PC-3 (cell line): ENCODE measurements at regions not wholly inside any gene's neighbourhood (a gene's known extent, or its start where the extent isn't known, plus 50 kb on each side); places are given as distances from the start of the nearest gene placed in this dataset.

ENCODE experiments used
- ATAC-seq: fragments of 200-7000 bp; cut with Tn5 transposase; 2 replicates; pipeline ENCODE4 v1.9.1; 2020; ENCODE audit warnings: mild to moderate bottlenecking, moderate library complexity
- BruUV-seq: library from RNA; stranded (reverse); fragments of 400-500 nt; replicated peaks from 2 replicates; lab custom pipeline; 2021; lab: Mats Ljungman, UMichigan
- CTCF ChIA-PET: fragments of 300-600 bp; sonication (Branson Sonifier 250); formaldehyde crosslinking; loops from one replicate; lab custom pipeline; 2022; ENCODE audit warnings: antibody characterized with exemption; lab: Charles Lee
- POLR2A ChIA-PET: fragments of 300-600 bp; sonication (Branson Sonifier 250); formaldehyde crosslinking; loops from one replicate; lab custom pipeline; 2022; ENCODE audit warnings: antibody characterized with exemption; ENCODE audit not compliant: unreplicated experiment; lab: Charles Lee
- DNase-seq: peaks from one replicate; pipeline ENCODE4 v3.0.0-alpha.2; 2015
- H2AFZ ChIP-seq: fragments of 300-600 bp; sonication (generic); 2 replicates; pipeline ENCODE4 v1.6.0; 2016; ENCODE audit warnings: antibody characterized with exemption, low read length
- H3F3A ChIP-seq: fragments of 300-600 bp; sonication (generic); one replicate; pipeline ENCODE4 v1.6.0; 2017; ENCODE audit warnings: antibody characterized with exemption, low read length, control low read depth, mild to moderate bottlenecking; ENCODE audit not compliant: unreplicated experiment
- H3K27ac ChIP-seq: fragments of 300-600 bp; sonication (generic); 2 replicates; pipeline ENCODE4 v1.5.1; 2016; ENCODE audit warnings: mild to moderate bottlenecking, low read length
- H3K27me3 ChIP-seq: fragments of 300-600 bp; sonication (generic); 2 replicates; pipeline ENCODE4 v1.6.1; 2016; ENCODE audit warnings: low read length, mixed read lengths
- H3K36me3 ChIP-seq: fragments of 300-600 bp; sonication (generic); 2 replicates; pipeline ENCODE4 v1.6.1; 2016; ENCODE audit warnings: low read depth, mixed run types, low read length, mixed read lengths
- H3K4me1 ChIP-seq: fragments of 300-600 bp; sonication (generic); 2 replicates; pipeline ENCODE4 v1.5.1; 2016; ENCODE audit warnings: low read length; ENCODE audit not compliant: insufficient read depth
- H3K4me2 ChIP-seq: fragments of 300-600 bp; sonication (generic); 2 replicates; pipeline ENCODE4 v1.6.0; 2016; ENCODE audit warnings: low read length
- H3K4me3 ChIP-seq: fragments of 300-600 bp; sonication (generic); 2 replicates; pipeline ENCODE4 v1.5.1; 2016; ENCODE audit warnings: mild to moderate bottlenecking, low read length, mixed read lengths
- H3K79me2 ChIP-seq: fragments of 300-600 bp; sonication (generic); 2 replicates; pipeline ENCODE4 v1.6.1; 2017; ENCODE audit warnings: low read length, mixed read lengths
- H3K9ac ChIP-seq: fragments of 300-600 bp; sonication (generic); 2 replicates; pipeline ENCODE4 v1.6.0; 2016; ENCODE audit warnings: mild to moderate bottlenecking, low read length
- H3K9me2 ChIP-seq: fragments of 300-600 bp; sonication (generic); replicated peaks from 2 replicates; pipeline ENCODE4 v1.6.1; 2016; ENCODE audit warnings: mixed run types, low read length, mixed read lengths
- H3K9me3 ChIP-seq: fragments of 300-600 bp; sonication (generic); 2 replicates; pipeline ENCODE4 v1.6.1; 2016; ENCODE audit warnings: low read length, mixed read lengths
- H4K20me1 ChIP-seq: fragments of 300-600 bp; sonication (generic); 2 replicates; pipeline ENCODE4 v1.6.1; 2016; ENCODE audit warnings: low read length, mixed read lengths
- EZH2 ChIP-seq: fragments of 300-600 bp; sonication (generic); IDR thresholded peaks from one replicate; pipeline ENCODE4 v1.6.1; 2017; ENCODE audit warnings: antibody characterized with exemption, mild to moderate bottlenecking, low read length; ENCODE audit not compliant: unreplicated experiment
- EZH2phosphoT487 ChIP-seq: fragments of 300-600 bp; sonication (generic); IDR thresholded peaks from 2 replicates; pipeline ENCODE4 v1.6.1; 2018; ENCODE audit warnings: mild to moderate bottlenecking, antibody characterized with exemption, low read length, borderline replicate concordance
- intact Hi-C: fragments of 100-400 bp; cut with micrococcal nuclease; formaldehyde crosslinking; loops from 2 replicates; pipeline ENCODE4 v1.9.0; 2023
- TF ChIP-seq, protein P1 (sequence below): fragments of 300-600 bp; sonication (generic); conservative IDR thresholded peaks from 2 replicates; pipeline ENCODE4 v1.5.1; 2017; ENCODE audit warnings: antibody characterized with exemption, low read depth, mild to moderate bottlenecking, low read length

DNA sequence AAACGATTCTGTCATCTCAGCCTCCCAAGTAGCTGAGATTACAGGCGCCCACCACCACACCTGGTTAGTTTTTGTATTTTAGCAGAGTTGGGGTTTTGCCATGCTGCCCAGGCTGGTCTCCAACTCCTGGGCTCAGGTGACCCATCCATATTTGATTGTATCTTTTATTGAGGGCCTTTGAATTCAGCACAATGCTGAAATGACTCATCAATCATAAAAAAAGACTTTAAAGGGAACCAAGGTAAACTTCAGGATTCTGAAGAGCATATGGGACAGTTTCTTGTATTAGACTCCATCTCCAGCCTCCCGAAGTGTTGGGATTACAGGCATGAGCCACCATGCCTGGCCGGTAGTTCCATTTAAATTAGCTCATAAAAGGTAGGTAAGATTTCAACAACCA, 232.2 kb downstream of the SETD4 start:
- ChIA-PET POLR2A (no interaction called here), CTCF (no interaction called here)
- no peak overlapping the region for H3K4me3 ChIP-seq
- DNase-seq, result peak; percentile 55
- H2AFZ ChIP-seq, result no peak overlapping the region
- H3K79me2 ChIP-seq, result no peaks in the 10 kb centered on the region
- no peaks in the 10 kb centered on the region for H3K27me3 ChIP-seq
- H3K9me3 ChIP-seq, result no peaks in the 10 kb centered on the region
- no peak overlapping the region for H3K9ac ChIP-seq
- H3F3A ChIP-seq, result no peaks in the 10 kb centered on the region
- peak; percentile 75 for ATAC-seq
- TF ChIP-seq, protein P1, sequence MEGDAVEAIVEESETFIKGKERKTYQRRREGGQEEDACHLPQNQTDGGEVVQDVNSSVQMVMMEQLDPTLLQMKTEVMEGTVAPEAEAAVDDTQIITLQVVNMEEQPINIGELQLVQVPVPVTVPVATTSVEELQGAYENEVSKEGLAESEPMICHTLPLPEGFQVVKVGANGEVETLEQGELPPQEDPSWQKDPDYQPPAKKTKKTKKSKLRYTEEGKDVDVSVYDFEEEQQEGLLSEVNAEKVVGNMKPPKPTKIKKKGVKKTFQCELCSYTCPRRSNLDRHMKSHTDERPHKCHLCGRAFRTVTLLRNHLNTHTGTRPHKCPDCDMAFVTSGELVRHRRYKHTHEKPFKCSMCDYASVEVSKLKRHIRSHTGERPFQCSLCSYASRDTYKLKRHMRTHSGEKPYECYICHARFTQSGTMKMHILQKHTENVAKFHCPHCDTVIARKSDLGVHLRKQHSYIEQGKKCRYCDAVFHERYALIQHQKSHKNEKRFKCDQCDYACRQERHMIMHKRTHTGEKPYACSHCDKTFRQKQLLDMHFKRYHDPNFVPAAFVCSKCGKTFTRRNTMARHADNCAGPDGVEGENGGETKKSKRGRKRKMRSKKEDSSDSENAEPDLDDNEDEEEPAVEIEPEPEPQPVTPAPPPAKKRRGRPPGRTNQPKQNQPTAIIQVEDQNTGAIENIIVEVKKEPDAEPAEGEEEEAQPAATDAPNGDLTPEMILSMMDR, result no peak
- TF ChIP-seq EZH2 (no peak), EZH2phosphoT487 (no peak)
- H3K9me2 ChIP-seq, result no peaks in the 10 kb centered on the region
- no peak overlapping the region for H3K4me2 ChIP-seq
- no TSS peak for BruUV-seq
- H3K27ac ChIP-seq, result no peak overlapping the region
- H4K20me1 ChIP-seq, result no peaks in the 10 kb centered on the region
- H3K4me1 ChIP-seq, result no peaks in the 10 kb centered on the region
- no peaks in the 10 kb centered on the region for H3K36me3 ChIP-seq
- intact Hi-C loops, result no loop called here

DNA sequence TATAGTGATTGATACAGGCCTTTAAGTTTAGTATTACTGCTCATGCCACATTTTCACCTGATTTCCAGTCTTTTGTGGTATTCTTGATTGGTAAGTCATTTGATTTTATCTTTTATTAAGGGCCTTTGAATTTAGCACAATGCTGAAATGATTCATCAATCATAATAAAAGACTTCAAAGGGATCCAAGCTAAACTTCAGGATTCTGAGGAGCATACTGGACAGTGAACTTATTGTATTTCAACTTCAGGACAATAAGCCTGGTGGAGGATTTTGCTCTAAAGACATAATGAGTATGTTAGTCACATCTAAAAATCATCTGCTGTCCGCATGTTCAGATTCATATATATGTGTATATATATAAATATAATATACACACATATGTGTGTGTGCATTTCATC, 233.3 kb downstream of the SETD4 start:
- Histone ChIP-seq H4K20me1 (no peaks in the 10 kb centered on the region), H2AFZ (no peak overlapping the region), H3K27ac (no peak overlapping the region), H3K36me3 (no peaks in the 10 kb centered on the region), H3K79me2 (no peaks in the 10 kb centered on the region), H3K4me1 (no peaks in the 10 kb centered on the region), H3K9ac (no peak overlapping the region), H3K4me3 (no peak overlapping the region), H3K4me2 (no peak overlapping the region), H3F3A (no peaks in the 10 kb centered on the region), H3K27me3 (no peaks in the 10 kb centered on the region), H3K9me3 (no peaks in the 10 kb centered on the region), H3K9me2 (no peaks in the 10 kb centered on the region)
- TF ChIP-seq, protein P1, result no peak
- TF ChIP-seq EZH2 (no peak), EZH2phosphoT487 (no peak)
- POLR2A ChIA-PET, result no interaction called here
- intact Hi-C loops, result no loop called here
- peak; percentile 13 for DNase-seq
- ATAC-seq, result peak; percentile 15; the same call in 1 of the 2 replicates
- BruUV-seq, result no TSS peak
- CTCF ChIA-PET, result no interaction called here

GRCh38 chr21:35825370-35826353, 234.7 kb downstream of the SETD4 start:
- Histone ChIP-seq H3K4me1 (no peaks in the 10 kb centered on the region), H3K9ac (no peak overlapping the region), H4K20me1 (no peaks in the 10 kb centered on the region), H3K9me3 (no peaks in the 10 kb centered on the region), H3K27me3 (no peaks in the 10 kb centered on the region), H3K9me2 (no peaks in the 10 kb centered on the region), H3K27ac (no peak overlapping the region), H3F3A (no peaks in the 10 kb centered on the region), H3K36me3 (no peaks in the 10 kb centered on the region), H2AFZ (no peak overlapping the region), H3K4me3 (no peak overlapping the region), H3K4me2 (no peak overlapping the region), H3K79me2 (no peaks in the 10 kb centered on the region)
- no TSS peak for BruUV-seq
- no peak for DNase-seq
- 0 out of 2 replicates have a peak, but pooled peaks have one; percentile 27 for ATAC-seq
- intact Hi-C loops, result no loop called here
- POLR2A ChIA-PET, result interaction anchor here (0.7 kb wide), 1 partner anchor 235 kb away, joined by 3 read pairs; the partner anchor contains the start of gene SETD4
- TF ChIP-seq, protein P1, result no peak
- TF ChIP-seq EZH2 (no peak), EZH2phosphoT487 (no peak)
- CTCF ChIA-PET, result no interaction called here
